ENCODE measurements at regions not wholly inside any gene's neighbourhood (a gene's known extent, or its start where the extent isn't known, plus 50 kb on each side); places are given as distances from the start of the nearest gene placed in this dataset.

GRCh38 chr4:3704669-3705068 lies 61.5 kb upstream of the ADRA2C start:
- no peak for DNase-seq

- no peak for DNase-seq
These were observed 62.3 kb upstream of the ADRA2C start for GRCh38 chr4:3703677-3704521.

GRCh38 chr4:3703343-3703676 lies 62.9 kb upstream of the ADRA2C start:
- no peak for DNase-seq

GRCh38 chr4:3702561-3703221 lies 63.5 kb upstream of the ADRA2C start:
- no peak for DNase-seq

GRCh38 chr4:3701736-3702560 lies 64.2 kb upstream of the ADRA2C start:
- DNase-seq: no peak

GRCh38 chr4:3701271-3701734 lies 64.9 kb upstream of the ADRA2C start:
- DNase-seq: no peak

- DNase-seq: no peak
These were observed 65.4 kb upstream of the ADRA2C start for GRCh38 chr4:3700736-3701135.

GRCh38 chr4:3700223-3700622 lies 66.0 kb upstream of the ADRA2C start:
- DNase-seq: no peak

- no peak for DNase-seq
These were observed 66.5 kb upstream of the ADRA2C start for GRCh38 chr4:3699678-3700077.

GRCh38 chr4:3699261-3699660 lies 66.9 kb upstream of the ADRA2C start:
- no peak for DNase-seq

GRCh38 chr4:3697033-3697432 lies 69.2 kb upstream of the ADRA2C start:
- DNase-seq: no peak

GRCh38 chr4:3690551-3691152 lies 75.5 kb upstream of the ADRA2C start:
- no peak for DNase-seq

GRCh38 chr4:3689576-3690550 lies 76.3 kb upstream of the ADRA2C start:
- DNase-seq: no peak

- no peak for DNase-seq
These were observed 77.2 kb upstream of the ADRA2C start for GRCh38 chr4:3689006-3689405.

- no peak for DNase-seq
These were observed 77.9 kb upstream of the ADRA2C start for GRCh38 chr4:3688018-3688998.

- DNase-seq: no peak
These were observed 78.6 kb upstream of the ADRA2C start for GRCh38 chr4:3687538-3687937.

GRCh38 chr4:3686753-3687152 lies 79.4 kb upstream of the ADRA2C start:
- no peak for DNase-seq

GRCh38 chr4:3685081-3685645 lies 81.0 kb upstream of the ADRA2C start:
- DNase-seq: no peak

GRCh38 chr4:3684546-3684945 lies 81.6 kb upstream of the ADRA2C start:
- no peak for DNase-seq

GRCh38 chr4:3683744-3684421 lies 82.3 kb upstream of the ADRA2C start:
- DNase-seq: no peak

All from NCI-H774 (cell line).